Testis (tissue), 2 donors: ENCODE measurements at regions not wholly inside any gene's neighbourhood (a gene's known extent, or its start where the extent isn't known, plus 50 kb on each side); places are given as distances from the start of the nearest gene placed in this dataset.

ENCODE experiments used
- DNase-seq: peaks from one replicate; pipeline ENCODE4 v3.0.0-alpha.2; 2019
- H3K27ac ChIP-seq, 2 donors: fragments of 200-600 bp; sonication (generic); one replicate each; pipeline ENCODE4 v1.5.1; 2019
- H3K27me3 ChIP-seq: fragments of 200-600 bp; sonication (generic); one replicate; pipeline ENCODE4 v1.5.1; 2019
- H3K36me3 ChIP-seq: fragments of 200-600 bp; sonication (generic); one replicate; pipeline ENCODE4 v1.5.1; 2017; ENCODE audit warnings: low read depth; ENCODE audit errors: missing control alignments
- H3K4me1 ChIP-seq: fragments of 200-600 bp; sonication (generic); one replicate; pipeline ENCODE4 v1.5.1; 2019
- H3K4me3 ChIP-seq, 2 donors: fragments of 200-600 bp; sonication (generic); one replicate each; pipeline ENCODE4 v1.5.1; 2017 to 2019
- H3K9me3 ChIP-seq: fragments of 200-600 bp; sonication (generic); one replicate; pipeline ENCODE4 v1.5.1; 2017
- POLR2A ChIP-seq: fragments of 450-650 bp; IDR thresholded peaks from one replicate; pipeline ENCODE4 v1.6.1; 2017; ENCODE audit warnings: antibody characterized with exemption, mild to moderate bottlenecking, moderate library complexity
- WGBS, 2 donors: methylation state at CpG; one replicate each; pipeline ENCODE4 v1.1.5; 2018; 5-methylcytosine and 5-hydroxymethylcytosine counted together
- intact Hi-C: fragments of 100-400 bp; cut with DNase I; formaldehyde crosslinking; loops from one replicate; pipeline ENCODE4 v1.15.1; 2023; ENCODE audit warnings: low total_unique reads
- TF ChIP-seq, protein P1 (sequence below), 3 experiments: fragments of 450-650 bp in 2 of 3; fragments of 200-600 bp in 1 of 3; sonication (generic) in 1 of 3; IDR thresholded peaks; one replicate each; pipeline ENCODE4 v1.5.1; 2016 to 2019; ENCODE audit warnings: antibody characterized with exemption in 3 of 3, mild to moderate bottlenecking in 2 of 3, moderate library complexity in 1 of 3

DNA sequence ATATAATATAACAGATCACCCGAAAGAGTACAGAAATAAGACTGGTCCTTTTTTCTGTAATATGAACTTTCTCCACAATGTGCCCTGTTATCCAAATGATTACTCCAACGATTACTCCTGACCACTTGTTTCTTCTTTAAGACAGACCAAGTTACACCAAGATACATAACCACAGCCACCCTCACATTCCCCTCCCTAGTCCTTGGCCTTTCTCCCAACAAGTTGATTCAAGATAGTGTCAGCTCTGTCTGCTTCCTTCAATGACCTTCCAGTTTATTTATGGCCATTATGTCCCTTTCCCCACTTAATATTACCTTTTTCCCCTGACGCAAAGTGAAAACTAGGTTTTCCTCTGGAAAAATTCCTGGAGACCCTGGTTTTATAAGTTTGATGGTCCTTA is 397.2 kb downstream of the FAM47B start:
- intact Hi-C loops: no loop called here
- no peaks in the 10 kb centered on the region for H3K9me3 ChIP-seq
- H3K4me1 ChIP-seq: no peaks in the 10 kb centered on the region
- TF ChIP-seq POLR2A: no peak
- TF ChIP-seq, protein P1, sequence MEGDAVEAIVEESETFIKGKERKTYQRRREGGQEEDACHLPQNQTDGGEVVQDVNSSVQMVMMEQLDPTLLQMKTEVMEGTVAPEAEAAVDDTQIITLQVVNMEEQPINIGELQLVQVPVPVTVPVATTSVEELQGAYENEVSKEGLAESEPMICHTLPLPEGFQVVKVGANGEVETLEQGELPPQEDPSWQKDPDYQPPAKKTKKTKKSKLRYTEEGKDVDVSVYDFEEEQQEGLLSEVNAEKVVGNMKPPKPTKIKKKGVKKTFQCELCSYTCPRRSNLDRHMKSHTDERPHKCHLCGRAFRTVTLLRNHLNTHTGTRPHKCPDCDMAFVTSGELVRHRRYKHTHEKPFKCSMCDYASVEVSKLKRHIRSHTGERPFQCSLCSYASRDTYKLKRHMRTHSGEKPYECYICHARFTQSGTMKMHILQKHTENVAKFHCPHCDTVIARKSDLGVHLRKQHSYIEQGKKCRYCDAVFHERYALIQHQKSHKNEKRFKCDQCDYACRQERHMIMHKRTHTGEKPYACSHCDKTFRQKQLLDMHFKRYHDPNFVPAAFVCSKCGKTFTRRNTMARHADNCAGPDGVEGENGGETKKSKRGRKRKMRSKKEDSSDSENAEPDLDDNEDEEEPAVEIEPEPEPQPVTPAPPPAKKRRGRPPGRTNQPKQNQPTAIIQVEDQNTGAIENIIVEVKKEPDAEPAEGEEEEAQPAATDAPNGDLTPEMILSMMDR (IDR thresholded peaks at IDR 0.05): no peak
- no peak overlapping the region for H3K4me3 ChIP-seq
- 73 to 75% methylated on average over 3 of the region's 3 CpGs for WGBS, 2 donors
- no peak for DNase-seq
- no peak overlapping the region for H3K27ac ChIP-seq
- no peaks in the 10 kb centered on the region for H3K27me3 ChIP-seq
- H3K36me3 ChIP-seq: no peaks in the 10 kb centered on the region

DNA sequence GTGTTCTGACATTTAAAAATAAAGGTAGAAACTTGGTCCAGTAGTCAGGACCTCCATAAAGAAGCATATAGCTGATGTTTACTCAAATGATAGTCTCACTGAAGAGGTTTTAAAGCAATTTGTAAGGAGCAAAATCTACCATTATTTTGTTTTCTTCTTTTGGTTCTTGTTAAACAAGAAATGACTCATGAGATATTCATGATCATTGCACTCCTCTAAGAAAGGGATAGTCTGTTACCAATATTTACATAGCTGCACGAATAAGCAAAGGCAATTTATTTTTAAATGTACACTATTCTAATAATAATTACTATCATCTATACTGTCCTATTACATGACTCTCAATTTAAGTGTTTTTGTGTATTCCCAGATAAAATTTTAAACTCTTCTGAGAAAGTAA is 397.9 kb downstream of the FAM47B start:
- H3K27ac ChIP-seq: no peak overlapping the region
- TF ChIP-seq, protein P1 (IDR thresholded peaks at IDR 0.05): no peak
- TF ChIP-seq POLR2A: no peak
- WGBS, 2 donors: 75 to 86% methylated on average over 1 of the region's 1 CpG
- no peak for DNase-seq
- intact Hi-C loops: no loop called here
- no peak overlapping the region for H3K4me3 ChIP-seq
- H3K4me1 ChIP-seq: no peaks in the 10 kb centered on the region
- no peaks in the 10 kb centered on the region for H3K9me3 ChIP-seq
- H3K27me3 ChIP-seq: no peaks in the 10 kb centered on the region
- H3K36me3 ChIP-seq: no peaks in the 10 kb centered on the region

DNA sequence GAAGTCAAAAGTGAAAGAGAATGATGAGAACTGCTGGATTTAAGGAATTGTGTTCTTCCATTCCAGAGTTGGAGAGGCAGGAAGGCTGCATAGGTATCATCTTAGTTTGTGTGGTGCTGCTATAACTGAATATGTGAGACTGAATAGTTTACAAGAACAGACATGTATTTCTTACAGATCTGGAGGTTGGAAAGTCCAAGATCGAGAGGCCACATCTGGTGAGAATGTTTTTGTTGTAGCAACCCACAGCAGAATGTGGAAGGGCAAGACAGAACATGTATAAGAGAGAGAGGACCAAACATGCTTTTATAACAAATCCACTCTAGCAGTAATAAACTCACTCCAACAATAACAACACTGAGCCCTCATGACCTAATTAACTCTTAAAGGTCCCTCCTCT is 408.6 kb downstream of the FAM47B start:
- Histone ChIP-seq H3K27ac (no peak overlapping the region), H3K4me1 (no peaks in the 10 kb centered on the region), H3K27me3 (no peaks in the 10 kb centered on the region), H3K4me3 (no peak overlapping the region), H3K36me3 (no peaks in the 10 kb centered on the region), H3K9me3 (no peaks in the 10 kb centered on the region)
- 55% methylated on average over 1 of the region's 1 CpG; no CpG with 5 or more reads in 1 of the 2 donors for WGBS, 2 donors
- no peak for DNase-seq
- no peak for TF ChIP-seq POLR2A
- TF ChIP-seq, protein P1 (IDR thresholded peaks at IDR 0.05): no peak
- intact Hi-C loops: no loop called here

DNA sequence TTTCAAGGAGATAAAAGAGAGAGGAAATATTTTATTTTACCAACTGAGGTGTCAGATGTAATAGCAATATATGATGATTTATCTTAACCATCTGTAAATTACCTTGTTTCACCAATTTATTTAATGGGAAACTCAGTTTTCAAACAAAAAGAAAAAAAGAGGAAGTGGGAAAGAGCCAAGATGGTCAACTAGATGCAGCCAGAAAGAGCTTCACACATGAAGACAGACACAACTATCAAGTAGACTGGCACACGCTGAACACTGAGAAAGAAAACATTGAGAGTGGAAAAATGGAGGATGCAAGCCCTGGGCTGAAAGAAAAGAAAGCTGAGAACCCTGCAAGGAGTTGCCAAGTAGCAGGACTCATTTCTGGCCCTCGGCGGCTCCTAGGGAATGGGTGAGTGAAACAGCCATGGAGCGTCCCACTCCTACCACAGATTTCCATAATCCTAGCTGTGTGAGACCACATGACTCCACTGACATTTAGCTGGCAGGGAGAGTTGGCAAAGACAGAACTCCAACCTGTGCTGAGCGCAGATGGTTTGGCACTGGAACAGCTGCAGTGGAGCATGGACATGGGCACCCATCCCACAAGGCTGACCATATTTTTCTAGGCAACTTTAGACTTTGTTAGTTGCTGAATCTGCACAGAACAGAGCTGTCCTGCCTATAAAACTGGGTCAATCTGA is 409.3 kb downstream of the FAM47B start:
- no peak overlapping the region for H3K27ac ChIP-seq
- H3K36me3 ChIP-seq: no peaks in the 10 kb centered on the region
- no peaks in the 10 kb centered on the region for H3K27me3 ChIP-seq
- TF ChIP-seq POLR2A: no peak
- TF ChIP-seq, protein P1 (IDR thresholded peaks at IDR 0.05): no peak
- 85 to 89% methylated on average over 3 to 5 of the region's 5 CpGs for WGBS, 2 donors
- DNase-seq: no peak
- H3K9me3 ChIP-seq: no peaks in the 10 kb centered on the region
- H3K4me1 ChIP-seq: no peaks in the 10 kb centered on the region
- intact Hi-C loops: no loop called here
- H3K4me3 ChIP-seq: no peak overlapping the region

DNA sequence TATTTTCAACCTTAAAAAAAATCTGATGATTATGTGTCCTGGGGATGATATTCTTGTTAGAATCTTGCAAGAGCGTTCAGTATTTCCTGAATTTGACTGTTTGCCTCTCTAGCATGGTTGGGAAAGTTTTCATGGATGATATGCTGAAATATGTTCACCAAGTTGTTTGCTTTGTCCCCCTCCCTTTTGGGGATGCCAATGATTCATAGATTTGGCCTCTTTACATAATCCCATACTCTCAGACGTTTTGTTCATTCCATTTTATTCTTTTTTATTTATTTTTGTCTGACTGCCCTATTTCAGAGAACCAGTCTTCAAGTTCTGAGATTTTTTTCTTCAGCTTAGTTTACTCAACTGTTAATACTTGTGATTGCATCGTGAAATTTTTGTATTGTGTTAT is 415.1 kb downstream of the FAM47B start:
- Histone ChIP-seq H3K4me3 (no peak overlapping the region), H3K27me3 (no peaks in the 10 kb centered on the region), H3K9me3 (no peaks in the 10 kb centered on the region), H3K4me1 (no peaks in the 10 kb centered on the region), H3K27ac (no peak overlapping the region), H3K36me3 (no peaks in the 10 kb centered on the region)
- WGBS, 2 donors: 70 to 77% methylated on average over 3 of the region's 3 CpGs
- no peak for DNase-seq
- intact Hi-C loops: no loop called here
- no peak for TF ChIP-seq POLR2A
- TF ChIP-seq, protein P1 (IDR thresholded peaks at IDR 0.05): no peak
